ENCODE measurements at regions not wholly inside any gene's neighbourhood (a gene's known extent, or its start where the extent isn't known, plus 50 kb on each side); places are given as distances from the start of the nearest gene placed in this dataset.

GRCh38 chr1:201594575-201595245 lies 55.8 kb downstream of the NAV1 start:
- TF ChIP-seq ZNF114 (CRISPR knock-in tag; IDR thresholded peaks at IDR 0.05), result no peak
- TF ChIP-seq, protein P1, sequence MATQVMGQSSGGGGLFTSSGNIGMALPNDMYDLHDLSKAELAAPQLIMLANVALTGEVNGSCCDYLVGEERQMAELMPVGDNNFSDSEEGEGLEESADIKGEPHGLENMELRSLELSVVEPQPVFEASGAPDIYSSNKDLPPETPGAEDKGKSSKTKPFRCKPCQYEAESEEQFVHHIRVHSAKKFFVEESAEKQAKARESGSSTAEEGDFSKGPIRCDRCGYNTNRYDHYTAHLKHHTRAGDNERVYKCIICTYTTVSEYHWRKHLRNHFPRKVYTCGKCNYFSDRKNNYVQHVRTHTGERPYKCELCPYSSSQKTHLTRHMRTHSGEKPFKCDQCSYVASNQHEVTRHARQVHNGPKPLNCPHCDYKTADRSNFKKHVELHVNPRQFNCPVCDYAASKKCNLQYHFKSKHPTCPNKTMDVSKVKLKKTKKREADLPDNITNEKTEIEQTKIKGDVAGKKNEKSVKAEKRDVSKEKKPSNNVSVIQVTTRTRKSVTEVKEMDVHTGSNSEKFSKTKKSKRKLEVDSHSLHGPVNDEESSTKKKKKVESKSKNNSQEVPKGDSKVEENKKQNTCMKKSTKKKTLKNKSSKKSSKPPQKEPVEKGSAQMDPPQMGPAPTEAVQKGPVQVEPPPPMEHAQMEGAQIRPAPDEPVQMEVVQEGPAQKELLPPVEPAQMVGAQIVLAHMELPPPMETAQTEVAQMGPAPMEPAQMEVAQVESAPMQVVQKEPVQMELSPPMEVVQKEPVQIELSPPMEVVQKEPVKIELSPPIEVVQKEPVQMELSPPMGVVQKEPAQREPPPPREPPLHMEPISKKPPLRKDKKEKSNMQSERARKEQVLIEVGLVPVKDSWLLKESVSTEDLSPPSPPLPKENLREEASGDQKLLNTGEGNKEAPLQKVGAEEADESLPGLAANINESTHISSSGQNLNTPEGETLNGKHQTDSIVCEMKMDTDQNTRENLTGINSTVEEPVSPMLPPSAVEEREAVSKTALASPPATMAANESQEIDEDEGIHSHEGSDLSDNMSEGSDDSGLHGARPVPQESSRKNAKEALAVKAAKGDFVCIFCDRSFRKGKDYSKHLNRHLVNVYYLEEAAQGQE (IDR thresholded peaks at IDR 0.05; ENCODE audit: unreplicated experiment), result peak; percentile 93
- no peaks in the 10 kb centered on the region for H3K9me3 Mint-ChIP-seq
- Histone ChIP-seq H3K9me2 (ENCODE audit: insufficient read depth) (no peaks in the 10 kb centered on the region), H2AFZ (no peak overlapping the region), H3K4me1 (ENCODE audit: insufficient read depth) (peaks cover 41% of the 10 kb centered on the region), H3K27ac (ENCODE audit: low read depth) (no peak overlapping the region), H4K20me1 (replicated peaks; ENCODE audit: insufficient read depth) (no peaks in the 10 kb centered on the region), H3K36me3 (ENCODE audit: insufficient read depth) (no peaks in the 10 kb centered on the region), H3K27me3 (ENCODE audit: insufficient read depth) (no peaks in the 10 kb centered on the region), H3K79me2 (replicated peaks; ENCODE audit: insufficient read depth) (no peaks in the 10 kb centered on the region), H3K4me2 (0 out of 2 replicates have a peak overlapping the region, but pooled peaks have one; percentile 38), H3K4me3 (no peak overlapping the region), H3F3A (replicated peaks; ENCODE audit: low read depth) (peaks cover 6% of the 10 kb centered on the region; the same call in 1 of the 2 replicates)
- peaks cover 49% of the 10 kb centered on the region for H3K4me1 Mint-ChIP-seq
- peak; percentile 83 for DNase-seq (ENCODE audit: low spot score)
- peaks cover 20% of the 10 kb centered on the region for H3K27me3 Mint-ChIP-seq (ENCODE audit: insufficient read depth, low read depth, poor library complexity)
- no peak overlapping the region for H3K4me3 Mint-ChIP-seq
- peak; percentile 69 for ATAC-seq
- no peaks in the 10 kb centered on the region for H3K36me3 Mint-ChIP-seq (ENCODE audit: low read depth)
- H3K27ac Mint-ChIP-seq, result no peak overlapping the region

- ATAC-seq, result no peak
These were observed 56.5 kb downstream of the NAV1 start for GRCh38 chr1:201595381-201595780.

More at GRCh38 chr1:201595381-201595780, 56.5 kb downstream of the NAV1 start:
- no peaks in the 10 kb centered on the region for H3K79me2 ChIP-seq (replicated peaks; ENCODE audit: insufficient read depth)
- Mint-ChIP-seq H3K4me1 (peaks cover 47% of the 10 kb centered on the region), H3K36me3 (ENCODE audit: low read depth) (no peaks in the 10 kb centered on the region), H3K9me3 (no peaks in the 10 kb centered on the region), H3K4me3 (no peak overlapping the region), H3K27ac (no peak overlapping the region), H3K27me3 (ENCODE audit: insufficient read depth, low read depth, poor library complexity) (peaks cover 18% of the 10 kb centered on the region)
- peaks cover 41% of the 10 kb centered on the region for H3K4me1 ChIP-seq (ENCODE audit: insufficient read depth)
- H3K4me2 ChIP-seq, result no peak overlapping the region
- H3K36me3 ChIP-seq (ENCODE audit: insufficient read depth), result no peaks in the 10 kb centered on the region
- no peak overlapping the region for H3K4me3 ChIP-seq
- TF ChIP-seq EZH2phosphoT487 (IDR thresholded peaks at IDR 0.05; ENCODE audit: unreplicated experiment) (no peak), NANOG (IDR thresholded peaks at IDR 0.05; ENCODE audit: borderline replicate concordance) (no peak)
- TF ChIP-seq, protein P2, sequence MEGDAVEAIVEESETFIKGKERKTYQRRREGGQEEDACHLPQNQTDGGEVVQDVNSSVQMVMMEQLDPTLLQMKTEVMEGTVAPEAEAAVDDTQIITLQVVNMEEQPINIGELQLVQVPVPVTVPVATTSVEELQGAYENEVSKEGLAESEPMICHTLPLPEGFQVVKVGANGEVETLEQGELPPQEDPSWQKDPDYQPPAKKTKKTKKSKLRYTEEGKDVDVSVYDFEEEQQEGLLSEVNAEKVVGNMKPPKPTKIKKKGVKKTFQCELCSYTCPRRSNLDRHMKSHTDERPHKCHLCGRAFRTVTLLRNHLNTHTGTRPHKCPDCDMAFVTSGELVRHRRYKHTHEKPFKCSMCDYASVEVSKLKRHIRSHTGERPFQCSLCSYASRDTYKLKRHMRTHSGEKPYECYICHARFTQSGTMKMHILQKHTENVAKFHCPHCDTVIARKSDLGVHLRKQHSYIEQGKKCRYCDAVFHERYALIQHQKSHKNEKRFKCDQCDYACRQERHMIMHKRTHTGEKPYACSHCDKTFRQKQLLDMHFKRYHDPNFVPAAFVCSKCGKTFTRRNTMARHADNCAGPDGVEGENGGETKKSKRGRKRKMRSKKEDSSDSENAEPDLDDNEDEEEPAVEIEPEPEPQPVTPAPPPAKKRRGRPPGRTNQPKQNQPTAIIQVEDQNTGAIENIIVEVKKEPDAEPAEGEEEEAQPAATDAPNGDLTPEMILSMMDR (conservative IDR thresholded peaks at IDR 0.05; ENCODE audit: low read depth in 2 of 2), result no peak
- no peaks in the 10 kb centered on the region for H3K9me2 ChIP-seq (ENCODE audit: insufficient read depth)
- peaks cover 6% of the 10 kb centered on the region; the same call in 1 of the 2 replicates for H3F3A ChIP-seq (replicated peaks; ENCODE audit: low read depth)
- H3K27me3 ChIP-seq (ENCODE audit: insufficient read depth), result no peaks in the 10 kb centered on the region
- no peak overlapping the region for H2AFZ ChIP-seq
- DNase-seq (ENCODE audit: low spot score), result no peak
- no peak overlapping the region for H3K27ac ChIP-seq (ENCODE audit: low read depth)
- H4K20me1 ChIP-seq (replicated peaks; ENCODE audit: insufficient read depth), result no peaks in the 10 kb centered on the region
